Stimulated activated CD4-positive, alpha-beta T cell treated with anti-CD3 and anti-CD28 coated beads, Interleukin-2, amount 100 ng/mL, for 48 hours (primary cell): ENCODE measurements at regions not wholly inside any gene's neighbourhood (a gene's known extent, or its start where the extent isn't known, plus 50 kb on each side); places are given as distances from the start of the nearest gene placed in this dataset.
"Not testable (repeated sequence)": the region's sequence is repeated elsewhere in the genome, so short reads cannot be mapped to it uniquely, and the experiment has no call there.

ENCODE experiments used
- DNase-seq, 2 donors: peaks; one replicate each; pipeline ENCODE4 v3.0.0-alpha.2; 2020

GRCh38 chr4:43089730-43090129 is 197.2 kb downstream of the GRXCR1 start:
- DNase-seq, result no peak

GRCh38 chr4:43103048-43103447 is 210.5 kb downstream of the GRXCR1 start:
- DNase-seq, result no peak

- DNase-seq, result no peak
Observed at GRCh38 chr4:43112139-43112538, 219.6 kb downstream of the GRXCR1 start.

GRCh38 chr4:43113196-43113595 is 220.7 kb downstream of the GRXCR1 start:
- DNase-seq, result no peak

- no peak for DNase-seq
Observed at GRCh38 chr4:43126595-43126994, 234.1 kb downstream of the GRXCR1 start.

GRCh38 chr4:43130228-43131021 is 237.9 kb downstream of the GRXCR1 start:
- DNase-seq, result no peak

GRCh38 chr4:43132010-43132582 is 239.6 kb downstream of the GRXCR1 start:
- DNase-seq, result peak; percentile 33 to 39

GRCh38 chr4:43133566-43133965 is 241.1 kb downstream of the GRXCR1 start:
- DNase-seq, result no peak

GRCh38 chr4:43136752-43137151 is 244.2 kb downstream of the GRXCR1 start:
- no peak for DNase-seq

- DNase-seq, result no peak
Observed at GRCh38 chr4:43146198-43146597, 253.7 kb downstream of the GRXCR1 start.

- no peak for DNase-seq
Observed at GRCh38 chr4:43148481-43148880, 256.0 kb downstream of the GRXCR1 start.

- no peak for DNase-seq
Observed at GRCh38 chr4:43163101-43163792, 270.7 kb downstream of the GRXCR1 start.

GRCh38 chr4:43189741-43190140 is 297.2 kb downstream of the GRXCR1 start:
- DNase-seq, result no peak

- not testable (repeated sequence) for DNase-seq
Observed at GRCh38 chr4:43212576-43212975, 320.1 kb downstream of the GRXCR1 start.

GRCh38 chr4:43223820-43224219 is 331.3 kb downstream of the GRXCR1 start:
- no peak for DNase-seq

- no peak for DNase-seq
Observed at GRCh38 chr4:43224559-43224958, 332.0 kb downstream of the GRXCR1 start.

GRCh38 chr4:43233321-43233720 is 340.8 kb downstream of the GRXCR1 start:
- no peak for DNase-seq

GRCh38 chr4:43234626-43235415 is 342.3 kb downstream of the GRXCR1 start:
- no peak for DNase-seq

GRCh38 chr4:43238008-43238407 is 345.5 kb downstream of the GRXCR1 start:
- DNase-seq, result no peak

- no peak for DNase-seq
Observed at GRCh38 chr4:43238585-43238984, 346.1 kb downstream of the GRXCR1 start.

- no peak for DNase-seq
Observed at GRCh38 chr4:43241104-43241503, 348.6 kb downstream of the GRXCR1 start.

GRCh38 chr4:43242606-43243005 is 350.1 kb downstream of the GRXCR1 start:
- DNase-seq, result no peak

- no peak for DNase-seq
Observed at GRCh38 chr4:43243433-43244116, 351.1 kb downstream of the GRXCR1 start.
